OCI-LY3 (cell line): ENCODE measurements at regions not wholly inside any gene's neighbourhood (a gene's known extent, or its start where the extent isn't known, plus 50 kb on each side); places are given as distances from the start of the nearest gene placed in this dataset.

Source experiments
- EZH2phosphoT487 ChIP-seq: fragments of 200-600 bp; shearing (Covaris generic); IDR thresholded peaks from 2 replicates; pipeline ENCODE4 v1.6.1; 2018; ENCODE audit warnings: antibody characterized with exemption, mixed run types, low read depth
- TF ChIP-seq, protein P1 (sequence below): fragments of 200-600, 300-600 bp; sonication (generic); IDR thresholded peaks from 2 replicates; pipeline ENCODE4 v1.5.1; 2014; ENCODE audit warnings: antibody characterized with exemption, low read length, low read depth

DNA sequence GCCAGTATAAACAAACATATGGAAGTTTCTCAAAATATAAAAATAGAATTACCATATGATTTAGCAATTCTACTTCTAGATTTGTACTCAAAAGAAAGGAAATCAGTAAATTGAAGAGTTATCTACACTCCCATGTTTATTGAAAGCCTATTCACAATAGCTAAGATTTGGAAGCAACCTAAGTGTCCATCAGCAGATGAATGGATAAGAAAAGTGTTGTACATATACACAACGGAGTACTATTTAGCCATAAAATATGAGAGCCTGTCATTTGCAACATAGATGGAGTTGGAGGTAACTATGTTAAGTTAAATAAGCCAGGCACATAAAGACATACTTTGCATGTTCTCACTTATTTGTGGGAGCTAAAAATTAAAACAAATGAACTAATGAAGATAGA lies 257.8 kb downstream of the TEX13C start:
- TF ChIP-seq, protein P1, sequence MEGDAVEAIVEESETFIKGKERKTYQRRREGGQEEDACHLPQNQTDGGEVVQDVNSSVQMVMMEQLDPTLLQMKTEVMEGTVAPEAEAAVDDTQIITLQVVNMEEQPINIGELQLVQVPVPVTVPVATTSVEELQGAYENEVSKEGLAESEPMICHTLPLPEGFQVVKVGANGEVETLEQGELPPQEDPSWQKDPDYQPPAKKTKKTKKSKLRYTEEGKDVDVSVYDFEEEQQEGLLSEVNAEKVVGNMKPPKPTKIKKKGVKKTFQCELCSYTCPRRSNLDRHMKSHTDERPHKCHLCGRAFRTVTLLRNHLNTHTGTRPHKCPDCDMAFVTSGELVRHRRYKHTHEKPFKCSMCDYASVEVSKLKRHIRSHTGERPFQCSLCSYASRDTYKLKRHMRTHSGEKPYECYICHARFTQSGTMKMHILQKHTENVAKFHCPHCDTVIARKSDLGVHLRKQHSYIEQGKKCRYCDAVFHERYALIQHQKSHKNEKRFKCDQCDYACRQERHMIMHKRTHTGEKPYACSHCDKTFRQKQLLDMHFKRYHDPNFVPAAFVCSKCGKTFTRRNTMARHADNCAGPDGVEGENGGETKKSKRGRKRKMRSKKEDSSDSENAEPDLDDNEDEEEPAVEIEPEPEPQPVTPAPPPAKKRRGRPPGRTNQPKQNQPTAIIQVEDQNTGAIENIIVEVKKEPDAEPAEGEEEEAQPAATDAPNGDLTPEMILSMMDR: no peak
- TF ChIP-seq EZH2phosphoT487: no peak
